MM.1S (cell line): ENCODE measurements at regions not wholly inside any gene's neighbourhood (a gene's known extent, or its start where the extent isn't known, plus 50 kb on each side); places are given as distances from the start of the nearest gene placed in this dataset.

Source experiments
- DNase-seq: peaks from one replicate; pipeline ENCODE4 v3.0.0-alpha.2; 2015
- H2AFZ ChIP-seq: fragments of 300-600 bp; sonication (generic); 2 replicates; pipeline ENCODE4 v1.6.0; 2016; ENCODE audit warnings: antibody characterized with exemption, low read length
- H3F3A ChIP-seq: fragments of 300-600 bp; sonication (generic); 2 replicates; pipeline ENCODE4 v1.6.1; 2016; ENCODE audit warnings: mild to moderate bottlenecking, antibody characterized with exemption, low read length, moderate library complexity, mixed read lengths; ENCODE audit not compliant: insufficient read depth
- H3K27ac ChIP-seq: fragments of 300-600 bp; sonication (generic); 2 replicates; pipeline ENCODE4 v1.5.1; 2016; ENCODE audit warnings: mild to moderate bottlenecking, low read length
- H3K27me3 ChIP-seq: fragments of 300-600 bp; sonication (generic); replicated peaks from 2 replicates; pipeline ENCODE4 v1.6.0; 2016; ENCODE audit warnings: low read length; ENCODE audit not compliant: insufficient read depth
- H3K36me3 ChIP-seq: fragments of 300-600 bp; sonication (generic); replicated peaks from 2 replicates; pipeline ENCODE4 v1.6.1; 2016; ENCODE audit warnings: mild to moderate bottlenecking, low read length, mixed read lengths; ENCODE audit not compliant: insufficient read depth
- H3K4me1 ChIP-seq: fragments of 300-600 bp; sonication (generic); 2 replicates; pipeline ENCODE4 v1.6.1; 2016; ENCODE audit warnings: low read length, mixed read lengths
- H3K4me2 ChIP-seq: fragments of 300-600 bp; sonication (generic); 2 replicates; pipeline ENCODE4 v1.6.0; 2016; ENCODE audit warnings: low read depth, low read length
- H3K4me3 ChIP-seq: fragments of 300-600 bp; sonication (generic); 2 replicates; pipeline ENCODE4 v1.5.1; 2016; ENCODE audit warnings: low read length, mixed read lengths
- H3K79me2 ChIP-seq: fragments of 300-600 bp; sonication (generic); 2 replicates; pipeline ENCODE4 v1.6.1; 2016; ENCODE audit warnings: mixed run types, low read length, mixed read lengths
- H3K9ac ChIP-seq: fragments of 300-600 bp; sonication (generic); 2 replicates; pipeline ENCODE4 v1.6.1; 2016; ENCODE audit warnings: low read length, mixed read lengths
- H3K9me2 ChIP-seq: fragments of 300-600 bp; sonication (generic); replicated peaks from 2 replicates; pipeline ENCODE4 v1.6.1; 2016; ENCODE audit warnings: mild to moderate bottlenecking, low read length, mixed read lengths; ENCODE audit not compliant: insufficient read depth
- H3K9me3 ChIP-seq: fragments of 300-600 bp; sonication (generic); replicated peaks from 2 replicates; pipeline ENCODE4 v1.6.1; 2016; ENCODE audit warnings: mild to moderate bottlenecking, low read length, mixed read lengths; ENCODE audit not compliant: insufficient read depth
- H4K20me1 ChIP-seq: fragments of 300-600 bp; sonication (generic); 2 replicates; pipeline ENCODE4 v1.6.1; 2016; ENCODE audit warnings: mild to moderate bottlenecking, low read length, moderate library complexity, mixed read lengths; ENCODE audit not compliant: insufficient read depth
- EZH2 ChIP-seq: fragments of 300-600 bp; sonication (generic); optimal IDR thresholded peaks from 2 replicates; pipeline ENCODE3; 2017; ENCODE audit warnings: low read depth, mild to moderate bottlenecking, antibody characterized with exemption, low read length, mixed read lengths
- EZH2phosphoT487 ChIP-seq: fragments of 300-600 bp; sonication (generic); IDR thresholded peaks from 2 replicates; pipeline ENCODE4 v1.6.1; 2018; ENCODE audit warnings: antibody characterized with exemption, low read length
- TF ChIP-seq, protein P1 (sequence below): fragments of 300-600 bp; sonication (generic); IDR thresholded peaks from 2 replicates; pipeline ENCODE4 v1.5.1; 2016; ENCODE audit warnings: antibody characterized with exemption, low read length, mixed read lengths

DNA sequence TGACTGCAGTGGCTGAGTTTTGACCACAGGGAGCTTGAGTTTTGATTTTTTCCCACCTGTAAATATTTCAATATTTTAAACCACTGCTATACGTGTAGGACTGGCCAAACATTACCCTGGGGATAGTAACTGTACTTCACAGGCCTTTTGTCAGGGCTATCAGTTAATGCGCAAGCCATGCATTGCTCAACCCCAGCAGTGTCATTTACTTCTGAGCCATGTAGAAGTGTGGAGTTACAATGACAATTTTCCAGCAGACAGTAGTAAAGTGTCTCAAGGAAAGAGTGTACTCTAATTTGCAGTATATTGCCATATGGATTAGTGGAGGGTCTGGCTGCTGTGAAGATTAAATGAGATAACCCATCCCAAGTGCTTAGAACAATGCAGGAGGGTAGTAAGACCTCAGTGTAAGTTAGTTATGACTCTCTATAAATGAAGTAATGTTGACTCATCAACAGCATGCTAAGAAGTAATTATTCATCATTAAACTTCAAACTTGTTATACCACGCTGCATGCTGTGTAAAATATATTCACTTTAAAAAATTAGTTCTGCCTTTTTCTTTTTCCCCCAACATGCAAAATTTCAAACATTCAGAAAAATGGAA is 489.2 kb downstream of the KDM4C start:
- Histone ChIP-seq H3K36me3 (no peaks in the 10 kb centered on the region), H3K27ac (no peak overlapping the region), H3K9me2 (no peaks in the 10 kb centered on the region), H3K4me3 (no peak overlapping the region), H3K9me3 (no peaks in the 10 kb centered on the region), H4K20me1 (no peaks in the 10 kb centered on the region), H3K27me3 (no peaks in the 10 kb centered on the region), H3F3A (no peaks in the 10 kb centered on the region), H3K79me2 (no peaks in the 10 kb centered on the region), H3K4me1 (no peaks in the 10 kb centered on the region), H3K9ac (no peak overlapping the region), H3K4me2 (no peak overlapping the region), H2AFZ (no peak overlapping the region)
- no peak for DNase-seq
- TF ChIP-seq EZH2phosphoT487 (no peak), EZH2 (no peak)
- TF ChIP-seq, protein P1, sequence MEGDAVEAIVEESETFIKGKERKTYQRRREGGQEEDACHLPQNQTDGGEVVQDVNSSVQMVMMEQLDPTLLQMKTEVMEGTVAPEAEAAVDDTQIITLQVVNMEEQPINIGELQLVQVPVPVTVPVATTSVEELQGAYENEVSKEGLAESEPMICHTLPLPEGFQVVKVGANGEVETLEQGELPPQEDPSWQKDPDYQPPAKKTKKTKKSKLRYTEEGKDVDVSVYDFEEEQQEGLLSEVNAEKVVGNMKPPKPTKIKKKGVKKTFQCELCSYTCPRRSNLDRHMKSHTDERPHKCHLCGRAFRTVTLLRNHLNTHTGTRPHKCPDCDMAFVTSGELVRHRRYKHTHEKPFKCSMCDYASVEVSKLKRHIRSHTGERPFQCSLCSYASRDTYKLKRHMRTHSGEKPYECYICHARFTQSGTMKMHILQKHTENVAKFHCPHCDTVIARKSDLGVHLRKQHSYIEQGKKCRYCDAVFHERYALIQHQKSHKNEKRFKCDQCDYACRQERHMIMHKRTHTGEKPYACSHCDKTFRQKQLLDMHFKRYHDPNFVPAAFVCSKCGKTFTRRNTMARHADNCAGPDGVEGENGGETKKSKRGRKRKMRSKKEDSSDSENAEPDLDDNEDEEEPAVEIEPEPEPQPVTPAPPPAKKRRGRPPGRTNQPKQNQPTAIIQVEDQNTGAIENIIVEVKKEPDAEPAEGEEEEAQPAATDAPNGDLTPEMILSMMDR, result no peak

DNA sequence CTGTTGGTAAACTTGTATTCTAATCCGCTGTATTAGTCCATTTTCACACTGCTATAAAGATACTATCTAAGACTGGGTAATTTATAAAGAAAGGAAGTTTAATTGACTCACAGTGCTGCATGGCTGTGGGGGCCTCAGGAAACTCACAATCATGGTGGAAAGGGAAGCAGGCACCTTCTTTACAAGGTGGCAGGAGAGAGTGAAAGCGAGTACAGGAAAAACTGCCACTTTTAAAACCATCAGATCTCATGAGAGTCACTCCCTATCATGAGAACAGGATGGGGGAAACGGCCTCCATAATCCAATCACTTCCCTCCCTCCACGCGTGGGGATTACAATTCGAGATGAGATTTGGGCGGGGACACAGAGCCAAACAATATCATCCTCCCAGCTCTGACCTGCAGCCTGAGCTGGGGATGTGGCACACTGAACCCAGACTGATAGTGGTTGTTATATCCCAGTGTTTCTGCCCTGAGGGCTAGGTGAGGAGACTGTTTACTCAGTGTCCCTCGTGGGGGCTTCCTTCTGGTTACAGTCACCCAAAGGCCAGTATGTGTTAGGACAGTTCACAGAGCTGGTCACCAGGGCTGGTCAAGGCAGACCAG is 488.3 kb downstream of the KDM4C start:
- Histone ChIP-seq H3K79me2 (no peaks in the 10 kb centered on the region), H3F3A (no peaks in the 10 kb centered on the region), H3K36me3 (no peaks in the 10 kb centered on the region), H3K4me1 (no peaks in the 10 kb centered on the region), H3K27ac (no peak overlapping the region), H3K9ac (no peak overlapping the region), H4K20me1 (no peaks in the 10 kb centered on the region), H2AFZ (no peak overlapping the region), H3K4me3 (no peak overlapping the region), H3K4me2 (no peak overlapping the region), H3K9me3 (no peaks in the 10 kb centered on the region), H3K9me2 (no peaks in the 10 kb centered on the region), H3K27me3 (no peaks in the 10 kb centered on the region)
- no peak for DNase-seq
- TF ChIP-seq EZH2, result no peak
- TF ChIP-seq, protein P1, result no peak

DNA sequence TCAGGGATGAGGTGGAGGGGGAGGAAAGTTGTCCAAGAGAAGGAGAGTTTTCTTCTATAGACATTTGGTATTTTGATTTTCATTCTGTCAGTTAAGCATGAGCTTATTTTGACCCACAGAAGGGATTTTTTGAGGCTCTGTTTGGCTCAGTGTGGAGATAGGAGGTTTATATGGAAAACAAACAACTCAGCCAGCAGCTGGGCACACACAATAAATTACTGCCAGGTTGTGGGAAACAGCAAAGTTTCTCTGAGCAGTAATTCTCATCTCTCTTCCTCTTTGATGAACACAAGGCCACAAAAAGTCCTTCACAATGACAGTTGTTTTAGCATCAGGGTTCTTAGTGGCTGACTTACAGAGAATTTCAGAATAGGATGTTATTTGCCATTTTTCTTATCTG is 486.1 kb downstream of the KDM4C start:
- Histone ChIP-seq H3F3A (no peaks in the 10 kb centered on the region), H3K79me2 (no peaks in the 10 kb centered on the region), H3K9me2 (no peaks in the 10 kb centered on the region), H4K20me1 (no peaks in the 10 kb centered on the region), H3K27ac (no peak overlapping the region), H2AFZ (no peak overlapping the region), H3K36me3 (no peaks in the 10 kb centered on the region), H3K4me2 (no peak overlapping the region), H3K27me3 (no peaks in the 10 kb centered on the region), H3K4me3 (no peak overlapping the region), H3K9ac (no peak overlapping the region), H3K9me3 (no peaks in the 10 kb centered on the region), H3K4me1 (peaks cover 2% of the 10 kb centered on the region)
- DNase-seq, result no peak
- no peak for TF ChIP-seq EZH2phosphoT487
- TF ChIP-seq EZH2, result no peak
- TF ChIP-seq, protein P1, result no peak
